ENCODE measurements at regions not wholly inside any gene's neighbourhood (a gene's known extent, or its start where the extent isn't known, plus 50 kb on each side); places are given as distances from the start of the nearest gene placed in this dataset.

DNA sequence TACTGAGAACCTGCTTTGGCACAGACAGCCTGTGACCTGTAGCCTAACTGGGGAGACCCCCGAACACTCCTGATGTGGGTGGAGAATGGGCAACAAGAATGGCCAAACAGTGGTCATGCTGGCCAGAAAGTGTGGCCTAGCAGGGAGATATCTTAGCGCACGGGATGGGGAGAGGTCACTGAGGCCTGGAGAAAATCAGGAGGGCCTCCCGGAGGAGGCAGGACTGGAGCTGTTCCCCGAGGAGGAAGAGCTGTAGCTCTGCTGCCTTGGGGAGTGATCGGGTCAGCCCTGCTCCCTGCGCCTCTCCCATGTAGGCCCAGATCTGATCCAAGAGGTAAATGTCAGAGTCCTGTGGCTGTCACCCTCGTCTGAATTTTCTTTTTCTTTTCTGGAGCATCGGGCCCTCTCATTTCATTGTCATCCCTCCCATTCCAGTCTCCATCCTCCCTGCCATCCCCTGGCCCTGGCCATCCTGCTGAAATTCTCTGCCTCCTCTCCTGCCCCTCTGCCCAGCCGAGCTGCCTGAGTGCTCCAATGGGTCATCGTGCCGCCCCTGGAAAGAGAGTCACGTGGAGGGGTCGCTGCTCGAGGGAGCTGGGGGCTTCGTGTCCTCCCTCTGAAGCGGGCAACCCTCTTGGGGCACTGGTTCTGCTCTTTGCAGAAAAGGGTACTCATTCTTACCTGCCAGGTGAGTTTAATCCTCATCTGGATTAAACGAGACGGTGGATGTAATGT is 242.9 kb downstream of the HAUS1 start:
- DNase-seq (ENCODE audit: low spot score) = no peak

- DNase-seq (ENCODE audit: low spot score) = no peak
These were observed 246.5 kb downstream of the HAUS1 start for GRCh38 chr18:46350598-46351159.

DNA sequence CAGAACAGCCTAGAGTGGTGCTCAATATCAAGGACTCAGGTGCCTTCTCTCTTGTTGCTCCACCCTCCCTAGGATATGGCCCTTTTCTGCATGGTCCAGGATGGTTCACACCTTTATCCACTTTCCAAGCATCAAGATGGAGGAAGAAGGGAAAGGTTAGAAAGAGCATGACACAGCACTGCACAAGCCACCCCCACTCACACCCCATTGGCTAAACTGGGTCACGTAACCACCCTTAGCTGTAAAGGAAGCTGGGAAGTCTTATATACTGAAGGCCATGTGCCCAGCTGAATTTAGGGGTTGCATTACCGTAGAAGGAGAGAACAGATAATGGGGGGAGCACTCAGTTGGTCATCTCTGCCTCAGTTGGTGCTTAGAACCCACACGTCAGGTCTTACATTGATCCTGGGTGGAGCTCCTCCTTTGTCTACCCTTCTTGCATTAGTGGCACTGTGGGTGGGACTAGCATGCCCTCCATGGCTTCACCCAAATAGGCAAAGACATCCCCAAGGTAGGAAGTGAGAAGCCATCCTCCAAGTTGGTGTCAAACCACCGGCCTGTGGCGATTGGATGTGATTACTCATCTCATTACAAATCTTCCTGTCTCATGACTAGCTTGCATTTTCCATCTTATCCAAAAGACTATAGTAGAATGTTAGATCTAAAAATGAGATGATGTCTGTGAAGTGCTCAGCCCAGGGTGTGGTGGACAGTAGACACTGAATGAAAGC is 248.5 kb downstream of the HAUS1 start:
- no peak for DNase-seq (ENCODE audit: low spot score)

GRCh38 chr18:46353460-46353859 is 249.3 kb downstream of the HAUS1 start:
- DNase-seq (ENCODE audit: low spot score) = no peak

GRCh38 chr18:46356278-46357033 is 252.3 kb downstream of the HAUS1 start:
- no peak for DNase-seq (ENCODE audit: low spot score)

- no peak for DNase-seq (ENCODE audit: low spot score)
These were observed 256.0 kb downstream of the HAUS1 start for GRCh38 chr18:46360102-46360699.

GRCh38 chr18:46360866-46361265 is 256.7 kb downstream of the HAUS1 start:
- DNase-seq (ENCODE audit: low spot score) = no peak

- no peak for DNase-seq (ENCODE audit: low spot score)
These were observed 258.3 kb downstream of the HAUS1 start for GRCh38 chr18:46362533-46362932.

- no peak for DNase-seq (ENCODE audit: low spot score)
These were observed 259.9 kb downstream of the HAUS1 start for GRCh38 chr18:46364048-46364447.

- no peak for DNase-seq (ENCODE audit: low spot score)
These were observed 262.0 kb downstream of the HAUS1 start for GRCh38 chr18:46366201-46366600.

- DNase-seq (ENCODE audit: low spot score) = no peak
These were observed 262.7 kb downstream of the HAUS1 start for GRCh38 chr18:46366751-46367376.

GRCh38 chr18:46369323-46369722 is 265.1 kb downstream of the HAUS1 start:
- no peak for DNase-seq (ENCODE audit: low spot score)

- no peak for DNase-seq (ENCODE audit: low spot score)
These were observed 266.7 kb downstream of the HAUS1 start for GRCh38 chr18:46370898-46371297.

GRCh38 chr18:46372670-46373069 is 268.5 kb downstream of the HAUS1 start:
- DNase-seq (ENCODE audit: low spot score) = no peak

- no peak for DNase-seq (ENCODE audit: low spot score)
These were observed 268.9 kb downstream of the HAUS1 start for GRCh38 chr18:46373131-46373530.

DNA sequence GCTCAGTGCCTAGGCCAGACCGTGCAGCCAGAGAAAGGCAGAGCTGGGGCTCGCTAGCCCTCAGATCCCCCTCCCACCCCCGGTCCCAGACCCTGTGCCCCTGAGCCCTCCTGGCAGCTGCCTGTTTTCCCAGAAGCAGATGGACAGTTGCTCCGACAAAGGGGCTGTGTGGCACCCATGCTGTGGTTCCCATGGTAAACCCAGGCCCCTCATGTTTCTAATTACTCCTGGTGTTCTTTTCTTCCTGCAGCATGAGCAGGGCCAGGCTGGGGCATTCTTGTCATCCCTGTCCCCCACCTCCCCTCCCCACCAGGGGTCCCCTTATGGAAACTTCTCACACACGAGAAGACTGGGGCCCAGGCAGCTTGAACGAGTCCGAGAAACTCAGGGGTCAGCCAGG is 269.6 kb downstream of the HAUS1 start:
- no peak for DNase-seq (ENCODE audit: low spot score)

GRCh38 chr18:46374850-46375249 is 270.7 kb downstream of the HAUS1 start:
- no peak for DNase-seq (ENCODE audit: low spot score)

GRCh38 chr18:46377557-46377956 is 273.4 kb downstream of the HAUS1 start:
- no peak for DNase-seq (ENCODE audit: low spot score)

DNA sequence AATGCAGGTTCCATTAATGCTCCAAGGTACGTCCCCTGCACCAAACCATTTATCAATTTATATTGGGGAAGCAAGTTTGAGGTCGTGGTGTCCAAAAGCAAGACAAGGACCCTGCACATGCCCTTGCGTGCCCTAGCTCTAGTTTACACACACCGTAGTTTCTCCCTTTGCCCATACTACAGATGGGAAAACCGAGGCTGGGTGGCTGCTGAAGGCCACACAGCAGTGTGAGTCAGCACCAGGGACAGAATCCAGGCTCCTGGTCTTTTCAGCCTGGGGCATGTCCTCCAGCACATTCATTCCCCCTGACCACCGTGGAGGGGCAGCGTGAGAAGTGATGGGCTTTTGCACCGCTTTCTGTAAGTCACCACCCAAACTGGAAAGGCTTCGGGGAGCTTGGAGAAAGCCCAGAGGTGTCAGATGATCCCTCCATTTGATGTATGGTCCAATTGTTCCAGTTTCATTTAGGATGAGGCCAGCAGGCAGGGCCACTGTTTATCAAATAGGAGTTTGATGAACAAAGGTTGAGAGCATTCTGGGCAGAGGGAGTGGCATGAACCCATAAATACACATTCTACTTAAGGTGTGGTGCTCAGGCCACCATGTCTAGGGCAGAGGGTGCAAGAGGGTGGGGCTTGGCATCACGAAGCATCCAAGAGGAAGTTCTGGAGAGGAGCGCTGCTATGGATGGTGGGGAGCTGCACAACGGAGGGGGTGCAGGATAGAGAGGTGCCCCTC is 274.1 kb downstream of the HAUS1 start:
- DNase-seq (ENCODE audit: low spot score) = no peak

GRCh38 chr18:46378864-46379207 is 274.7 kb downstream of the HAUS1 start:
- DNase-seq (ENCODE audit: low spot score) = no peak

DNA sequence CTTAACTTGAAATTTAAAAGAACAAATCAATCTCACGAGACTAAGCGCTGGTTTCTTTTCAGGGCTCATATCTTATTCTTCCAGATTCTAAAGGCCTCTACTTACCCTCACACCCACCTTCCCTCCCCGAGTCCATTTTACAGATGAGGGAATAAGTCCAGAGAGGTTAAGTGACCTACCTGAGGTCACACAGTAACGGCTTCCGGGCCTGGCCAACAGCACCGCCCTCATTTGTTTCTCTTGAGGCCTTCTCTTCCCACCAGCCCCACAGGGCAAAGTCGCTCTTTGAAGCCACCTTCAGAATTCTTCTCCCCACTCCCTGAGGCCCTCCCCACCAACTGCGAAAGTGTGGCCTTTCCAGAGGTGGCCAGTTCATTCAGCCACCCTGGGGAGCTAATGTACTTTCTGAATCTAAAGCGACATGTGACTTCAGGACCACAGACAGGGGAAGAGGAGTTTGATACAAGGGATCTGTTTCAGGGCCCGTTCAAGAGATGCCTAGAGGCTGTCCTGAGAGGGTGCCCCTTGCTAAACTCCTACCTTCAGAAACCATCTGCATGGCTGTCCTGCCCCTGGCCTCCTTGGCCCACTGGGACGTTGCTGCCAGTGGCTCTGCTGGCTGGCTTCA is 275.3 kb downstream of the HAUS1 start:
- DNase-seq (ENCODE audit: low spot score) = no peak

All from D341Med (cell line).